ENCODE measurements at regions not wholly inside any gene's neighbourhood (a gene's known extent, or its start where the extent isn't known, plus 50 kb on each side); places are given as distances from the start of the nearest gene placed in this dataset.

- Histone ChIP-seq H3K27me3 (ENCODE audit: insufficient read depth, poor library complexity, severe bottlenecking) (no peaks in the 10 kb centered on the region), H3K27ac (replicated peaks) (no peak overlapping the region), H3K4me3 (replicated peaks; ENCODE audit: insufficient read depth, low read length) (no peak overlapping the region)
- DNase-seq (ENCODE audit: low read depth in 1 of 2, low spot score in 1 of 2): no peak
- TF ChIP-seq POLR2AphosphoS5 (IDR thresholded peaks at IDR 0.05; ENCODE audit: low read depth) (no peak), CTCF (IDR thresholded peaks at IDR 0.05; ENCODE audit: insufficient read depth, low read length) (no peak), SPI1 (IDR thresholded peaks at IDR 0.05; ENCODE audit: borderline replicate concordance, low read depth) (no peak), REST (IDR thresholded peaks at IDR 0.05; ENCODE audit: insufficient replicate concordance, low read depth) (no peak), GABPA (IDR thresholded peaks at IDR 0.05; ENCODE audit: low read depth) (no peak)
Observed at GRCh38 chr7:45484094-45484493, 90.1 kb upstream of the ADCY1 start.

- H3K27me3 ChIP-seq (ENCODE audit: insufficient read depth, poor library complexity, severe bottlenecking): no peaks in the 10 kb centered on the region
- no peak for DNase-seq (ENCODE audit: low read depth in 1 of 2, low spot score in 1 of 2)
- no peak for TF ChIP-seq POLR2AphosphoS5 (IDR thresholded peaks at IDR 0.05; ENCODE audit: low read depth)
- no peak for TF ChIP-seq GABPA (IDR thresholded peaks at IDR 0.05; ENCODE audit: low read depth)
- no peak for TF ChIP-seq SPI1 (IDR thresholded peaks at IDR 0.05; ENCODE audit: borderline replicate concordance, low read depth)
- no peak for TF ChIP-seq REST (IDR thresholded peaks at IDR 0.05; ENCODE audit: insufficient replicate concordance, low read depth)
- TF ChIP-seq CTCF (IDR thresholded peaks at IDR 0.05; ENCODE audit: insufficient read depth, low read length): no peak
- no peak overlapping the region for H3K27ac ChIP-seq (replicated peaks)
- H3K4me3 ChIP-seq (replicated peaks; ENCODE audit: insufficient read depth, low read length): no peak overlapping the region
Observed at GRCh38 chr7:45486575-45486974, 87.6 kb upstream of the ADCY1 start.

GRCh38 chr7:45494885-45495284 lies 79.3 kb upstream of the ADCY1 start:
- H3K4me3 ChIP-seq (replicated peaks; ENCODE audit: insufficient read depth, low read length): no peak overlapping the region
- TF ChIP-seq CTCF (IDR thresholded peaks at IDR 0.05; ENCODE audit: insufficient read depth, low read length) (no peak), POLR2AphosphoS5 (IDR thresholded peaks at IDR 0.05; ENCODE audit: low read depth) (no peak), REST (IDR thresholded peaks at IDR 0.05; ENCODE audit: insufficient replicate concordance, low read depth) (no peak), GABPA (IDR thresholded peaks at IDR 0.05; ENCODE audit: low read depth) (no peak), SPI1 (IDR thresholded peaks at IDR 0.05; ENCODE audit: borderline replicate concordance, low read depth) (no peak)
- DNase-seq (ENCODE audit: low read depth in 1 of 2, low spot score in 1 of 2): no peak

More at GRCh38 chr7:45494885-45495284, 79.3 kb upstream of the ADCY1 start:
- peaks cover 7% of the 10 kb centered on the region for H3K27me3 ChIP-seq (ENCODE audit: insufficient read depth, poor library complexity, severe bottlenecking)
- H3K27ac ChIP-seq (replicated peaks): no peak overlapping the region
